Body of pancreas (tissue), 4 donors: ENCODE measurements at regions not wholly inside any gene's neighbourhood (a gene's known extent, or its start where the extent isn't known, plus 50 kb on each side); places are given as distances from the start of the nearest gene placed in this dataset.

Source experiments
- ATAC-seq: fragments of 150-250 bp; one replicate; pipeline ENCODE4 v1.9.1; 2016
- DNase-seq, 4 donors: peaks; one replicate each; pipeline ENCODE4 v3.0.0-alpha.2; 2019
- H3K27ac ChIP-seq, 4 donors: fragments of 200-600 bp; sonication (generic); 1 replicate in 3 of 4; 2 replicates in 1 of 4; pipeline versions ENCODE4 v1.5.1 to v1.6.1; 2016 to 2019; ENCODE audit warnings: mild to moderate bottlenecking in 1 of 4, mixed read lengths in 1 of 4, moderate library complexity in 1 of 4
- H3K27me3 ChIP-seq, 2 donors: fragments of 200-600 bp; sonication (generic); one replicate each; pipeline ENCODE4 v1.6.0; 2016; ENCODE audit warnings: mild to moderate bottlenecking in 1 of 2
- H3K36me3 ChIP-seq, 2 donors: fragments of 200-600 bp; sonication (generic); replicated peaks in 1 of 2; 2 replicates each; pipeline ENCODE4 v1.5.1; 2016; ENCODE audit warnings: low read depth in 2 of 2; ENCODE audit not compliant: insufficient read depth in 1 of 2
- H3K4me1 ChIP-seq: fragments of 200-600 bp; sonication (generic); one replicate; pipeline ENCODE4 v1.6.0; 2016
- H3K4me3 ChIP-seq, 2 donors: fragments of 200-600 bp; sonication (generic); 1 replicate in 1 of 2; 2 replicates in 1 of 2; pipeline ENCODE4 v1.5.1; 2016 to 2019
- H3K9me3 ChIP-seq, 3 donors: fragments of 200-600 bp; sonication (generic); 1 replicate in 2 of 3; 2 replicates in 1 of 3; pipeline ENCODE4 v1.5.1; 2016
- POLR2A ChIP-seq, 3 donors: fragments of 450-650 bp; IDR thresholded peaks; one replicate each; pipeline ENCODE4 v1.6.1; 2016; ENCODE audit warnings: antibody characterized with exemption in 3 of 3, mild to moderate bottlenecking in 2 of 3
- WGBS, 2 donors: methylation state at CpG; one replicate each; pipeline ENCODE4 v1.1.5; 2017; 5-methylcytosine and 5-hydroxymethylcytosine counted together
- intact Hi-C: fragments of 100-400 bp; cut with DNase I; formaldehyde crosslinking; loops from one replicate; pipeline ENCODE4 v1.15.1; 2023
- TF ChIP-seq, protein P1 (sequence below), 7 experiments: fragments of 450-650 bp in 4 of 7; fragments of 200-600 bp in 3 of 7; sonication (generic) in 3 of 7; IDR thresholded peaks; one replicate each; pipeline ENCODE4 v1.5.1; 2016 to 2019; ENCODE audit warnings: antibody characterized with exemption in 7 of 7

DNA sequence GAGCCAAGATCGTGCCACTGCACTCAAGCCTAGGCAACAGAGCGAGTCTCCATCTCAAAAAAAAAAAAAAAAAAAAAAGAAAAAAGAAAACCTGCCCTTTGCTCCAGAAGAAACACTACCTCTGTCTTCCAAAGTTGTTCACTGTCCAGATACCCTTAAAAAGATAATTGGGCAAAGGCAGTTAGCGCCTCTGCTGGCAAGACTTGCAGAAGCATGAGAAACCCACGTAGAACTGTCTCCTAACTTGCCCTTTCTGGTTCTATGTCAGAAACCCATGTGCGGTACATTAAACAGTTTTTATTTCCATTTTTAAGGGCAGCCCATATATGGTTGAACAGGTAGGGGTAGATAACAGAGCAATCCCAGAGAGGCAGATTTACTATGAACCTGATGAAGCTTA, 1026.4 kb downstream of the ROBO2 start:
- H3K27ac ChIP-seq = no peak overlapping the region
- TF ChIP-seq POLR2A (IDR thresholded peaks at IDR 0.05) = no peak
- TF ChIP-seq, protein P1, sequence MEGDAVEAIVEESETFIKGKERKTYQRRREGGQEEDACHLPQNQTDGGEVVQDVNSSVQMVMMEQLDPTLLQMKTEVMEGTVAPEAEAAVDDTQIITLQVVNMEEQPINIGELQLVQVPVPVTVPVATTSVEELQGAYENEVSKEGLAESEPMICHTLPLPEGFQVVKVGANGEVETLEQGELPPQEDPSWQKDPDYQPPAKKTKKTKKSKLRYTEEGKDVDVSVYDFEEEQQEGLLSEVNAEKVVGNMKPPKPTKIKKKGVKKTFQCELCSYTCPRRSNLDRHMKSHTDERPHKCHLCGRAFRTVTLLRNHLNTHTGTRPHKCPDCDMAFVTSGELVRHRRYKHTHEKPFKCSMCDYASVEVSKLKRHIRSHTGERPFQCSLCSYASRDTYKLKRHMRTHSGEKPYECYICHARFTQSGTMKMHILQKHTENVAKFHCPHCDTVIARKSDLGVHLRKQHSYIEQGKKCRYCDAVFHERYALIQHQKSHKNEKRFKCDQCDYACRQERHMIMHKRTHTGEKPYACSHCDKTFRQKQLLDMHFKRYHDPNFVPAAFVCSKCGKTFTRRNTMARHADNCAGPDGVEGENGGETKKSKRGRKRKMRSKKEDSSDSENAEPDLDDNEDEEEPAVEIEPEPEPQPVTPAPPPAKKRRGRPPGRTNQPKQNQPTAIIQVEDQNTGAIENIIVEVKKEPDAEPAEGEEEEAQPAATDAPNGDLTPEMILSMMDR (IDR thresholded peaks at IDR 0.05) = no peak
- WGBS, 2 donors = 75% methylated on average over 5 of the region's 5 CpGs
- H3K36me3 ChIP-seq = no peaks in the 10 kb centered on the region
- ATAC-seq (no peak), DNase-seq (no peak)
- no peaks in the 10 kb centered on the region for H3K9me3 ChIP-seq
- H3K4me3 ChIP-seq = no peak overlapping the region
- intact Hi-C loops = no loop called here
- H3K4me1 ChIP-seq = no peaks in the 10 kb centered on the region
- no peaks in the 10 kb centered on the region for H3K27me3 ChIP-seq

DNA sequence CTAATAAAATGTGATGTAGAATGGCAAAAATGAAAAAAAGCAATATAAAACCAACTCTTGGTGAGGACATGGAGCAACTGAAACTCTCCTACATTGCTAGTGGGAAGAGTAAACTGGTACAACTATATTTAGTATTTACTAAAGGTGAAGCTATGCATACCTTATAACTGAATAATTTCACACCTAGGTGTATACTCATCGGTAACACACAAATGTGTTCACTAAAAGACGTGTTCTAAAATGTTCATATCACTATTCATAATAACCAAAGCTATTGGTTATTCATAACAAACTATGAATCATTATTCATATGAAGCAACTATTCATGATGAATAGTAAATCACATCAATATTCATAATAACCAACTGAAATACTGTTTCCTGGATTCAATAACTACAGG, 1030.3 kb downstream of the ROBO2 start:
- Histone ChIP-seq H3K4me1 (no peaks in the 10 kb centered on the region), H3K36me3 (no peaks in the 10 kb centered on the region), H3K4me3 (no peak overlapping the region), H3K27ac (no peak overlapping the region), H3K9me3 (no peaks in the 10 kb centered on the region), H3K27me3 (no peaks in the 10 kb centered on the region)
- ATAC-seq (no peak), DNase-seq (no peak)
- no peak for TF ChIP-seq POLR2A (IDR thresholded peaks at IDR 0.05)
- TF ChIP-seq, protein P1 (IDR thresholded peaks at IDR 0.05) = no peak
- intact Hi-C loops = no loop called here
- WGBS, 2 donors = 78 to 80% methylated on average over 2 of the region's 2 CpGs

DNA sequence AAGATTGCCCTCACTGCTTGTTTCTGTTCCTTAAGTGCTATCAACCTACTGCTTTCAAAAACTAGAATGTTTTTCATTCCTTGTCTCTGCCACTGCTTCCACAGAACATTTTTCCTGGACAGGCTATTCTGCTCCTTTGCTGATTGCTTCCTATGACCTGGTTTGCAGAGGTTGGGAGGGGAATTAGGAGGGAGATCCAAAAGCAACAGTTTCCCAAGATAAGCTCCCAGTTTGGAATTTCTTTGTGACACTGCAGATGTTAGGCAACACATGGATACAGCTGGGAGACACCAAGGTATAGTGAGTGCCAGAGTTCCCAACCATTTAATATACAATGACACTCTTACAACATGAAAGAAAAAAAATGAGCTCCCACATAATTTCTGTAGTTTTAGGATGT, 1036.5 kb downstream of the ROBO2 start:
- ATAC-seq (no peak), DNase-seq (no peak)
- intact Hi-C loops = no loop called here
- TF ChIP-seq, protein P1 (IDR thresholded peaks at IDR 0.05) = no peak
- TF ChIP-seq POLR2A (IDR thresholded peaks at IDR 0.05) = no peak
- H3K9me3 ChIP-seq = no peaks in the 10 kb centered on the region
- no peaks in the 10 kb centered on the region for H3K36me3 ChIP-seq
- no peak overlapping the region for H3K4me3 ChIP-seq
- no peak overlapping the region for H3K27ac ChIP-seq
- no peaks in the 10 kb centered on the region for H3K27me3 ChIP-seq
- no peaks in the 10 kb centered on the region for H3K4me1 ChIP-seq

DNA sequence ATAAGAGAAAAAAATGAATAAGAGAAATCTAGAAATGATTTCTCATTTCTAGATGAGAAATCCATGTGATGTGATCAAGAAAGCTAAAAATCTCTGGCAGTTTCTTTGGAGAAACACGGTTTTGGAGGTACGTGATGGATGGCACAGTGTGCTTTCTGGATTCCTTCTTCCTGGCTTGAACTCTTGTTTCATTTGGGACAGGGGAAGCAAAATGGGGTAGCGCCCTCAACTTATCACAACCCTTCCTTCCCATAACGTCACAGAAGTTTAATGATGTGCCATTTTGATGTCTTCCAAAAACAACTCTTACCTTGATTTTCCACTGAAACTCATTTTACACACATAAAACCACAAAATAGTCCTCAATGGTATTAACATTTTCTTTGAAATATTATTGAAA, 1037.3 kb downstream of the ROBO2 start:
- no peaks in the 10 kb centered on the region for H3K9me3 ChIP-seq
- no peaks in the 10 kb centered on the region for H3K4me1 ChIP-seq
- H3K27ac ChIP-seq = no peak overlapping the region
- no peak for TF ChIP-seq POLR2A (IDR thresholded peaks at IDR 0.05)
- TF ChIP-seq, protein P1 (IDR thresholded peaks at IDR 0.05) = no peak
- intact Hi-C loops = no loop called here
- no peaks in the 10 kb centered on the region for H3K27me3 ChIP-seq
- no peak for ATAC-seq
- WGBS, 2 donors = 49 to 53% methylated on average over 4 of the region's 4 CpGs
- H3K36me3 ChIP-seq = no peaks in the 10 kb centered on the region
- no peak for DNase-seq
- H3K4me3 ChIP-seq = no peak overlapping the region

DNA sequence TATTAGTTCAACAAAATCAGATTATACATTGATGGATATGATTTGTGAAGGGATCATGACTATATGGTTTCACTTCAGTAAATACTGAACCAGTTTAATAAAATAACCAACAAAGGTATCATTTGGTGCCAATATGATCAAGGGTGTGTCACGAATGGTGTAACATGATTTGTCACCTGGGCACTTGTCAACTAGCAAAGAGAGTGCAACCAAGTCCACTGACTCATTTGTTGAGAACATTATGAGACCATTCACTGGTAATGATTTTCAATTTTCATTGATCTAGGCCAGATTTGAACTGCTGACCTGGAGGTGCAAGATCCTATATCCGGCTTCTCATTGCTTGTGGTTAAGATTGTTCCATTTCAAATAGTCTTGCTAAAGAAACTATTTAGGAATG, 1037.9 kb downstream of the ROBO2 start:
- intact Hi-C loops = no loop called here
- no peaks in the 10 kb centered on the region for H3K27me3 ChIP-seq
- TF ChIP-seq POLR2A (IDR thresholded peaks at IDR 0.05) = no peak
- TF ChIP-seq, protein P1 (IDR thresholded peaks at IDR 0.05) = no peak
- no peaks in the 10 kb centered on the region for H3K9me3 ChIP-seq
- DNase-seq (no peak), ATAC-seq (no peak)
- no peak overlapping the region for H3K4me3 ChIP-seq
- H3K27ac ChIP-seq = no peak overlapping the region
- H3K36me3 ChIP-seq = no peaks in the 10 kb centered on the region
- 58 to 59% methylated on average over 2 of the region's 2 CpGs for WGBS, 2 donors
- H3K4me1 ChIP-seq = no peaks in the 10 kb centered on the region
